ENCODE measurements at regions not wholly inside any gene's neighbourhood (a gene's known extent, or its start where the extent isn't known, plus 50 kb on each side); places are given as distances from the start of the nearest gene placed in this dataset.
A peak's percentile ranks its signal among the peaks of the same experiment; 100 is the strongest.

- no peak for DNase-seq
These were observed 903.1 kb downstream of the BCL11B start for GRCh38 chr14:98368916-98369315.

DNA sequence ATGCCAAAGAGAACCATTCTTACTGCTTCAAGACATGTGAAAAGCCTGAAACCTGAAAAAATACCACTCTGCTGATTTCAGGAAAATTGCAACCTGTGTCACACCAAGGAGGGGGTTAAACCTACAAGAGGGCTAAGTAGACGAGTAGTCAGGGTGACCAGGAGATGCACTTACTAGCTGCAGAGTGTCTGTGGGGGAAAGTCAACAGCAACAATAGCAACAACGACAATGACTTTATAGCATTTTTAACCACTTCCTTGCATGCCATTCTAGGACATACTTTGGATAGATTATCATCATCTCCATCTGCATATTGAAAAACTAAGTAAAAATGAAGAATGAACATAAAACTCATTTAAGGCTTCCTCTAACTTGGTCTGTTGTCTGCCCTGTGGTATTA is 902.7 kb downstream of the BCL11B start:
- DNase-seq, result no peak

GRCh38 chr14:98370352-98370751 is 901.6 kb downstream of the BCL11B start:
- DNase-seq, result no peak

- DNase-seq, result no peak
These were observed 900.9 kb downstream of the BCL11B start for GRCh38 chr14:98371141-98371540.

GRCh38 chr14:98374136-98374535 is 897.9 kb downstream of the BCL11B start:
- DNase-seq, result peak; percentile 53

GRCh38 chr14:98375566-98375965 is 896.4 kb downstream of the BCL11B start:
- DNase-seq, result no peak

- no peak for DNase-seq
These were observed 892.2 kb downstream of the BCL11B start for GRCh38 chr14:98379830-98380229.

GRCh38 chr14:98382662-98383061 is 889.3 kb downstream of the BCL11B start:
- DNase-seq, result no peak

DNA sequence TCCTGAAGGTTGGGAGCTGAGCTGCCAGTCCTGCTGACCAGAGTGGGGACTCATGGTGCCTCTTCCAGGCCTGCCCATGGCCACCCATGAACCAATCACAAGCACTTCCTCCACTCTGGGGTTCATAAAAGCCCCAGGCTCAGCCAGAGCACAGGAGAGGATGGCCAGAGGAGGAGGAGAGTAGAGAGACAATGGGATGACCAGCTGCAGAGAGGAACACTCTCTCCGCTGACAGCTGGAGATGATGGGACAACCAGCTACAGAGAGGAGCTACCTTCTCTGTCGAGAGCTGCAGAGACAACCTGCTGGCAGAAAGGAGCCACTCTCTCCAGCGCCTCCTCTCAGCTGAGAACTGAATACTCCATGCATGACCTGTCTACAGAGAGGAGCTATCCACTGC is 886.1 kb downstream of the BCL11B start:
- no peak for DNase-seq

- DNase-seq, result no peak
These were observed 880.9 kb downstream of the BCL11B start for GRCh38 chr14:98391061-98391460.

DNA sequence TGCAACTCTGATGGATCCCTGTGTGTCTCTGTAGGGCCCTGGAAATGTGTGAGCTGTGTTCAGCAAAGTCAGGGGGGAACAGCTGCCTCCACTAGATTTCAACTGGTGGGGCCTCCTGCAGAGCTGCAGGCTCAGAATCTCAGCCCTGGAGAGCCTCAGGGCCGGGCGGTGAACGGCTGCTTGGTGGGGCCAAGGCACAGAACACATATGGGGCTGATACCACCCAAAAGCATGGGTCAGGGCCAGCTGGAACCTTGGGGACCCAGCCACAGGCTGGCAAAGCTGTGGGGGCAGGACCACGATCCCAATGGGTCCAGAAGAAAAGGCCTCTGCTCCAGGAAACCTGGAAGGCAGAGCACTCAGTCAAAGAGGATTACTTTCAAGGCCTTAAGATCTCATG is 878.5 kb downstream of the BCL11B start:
- no peak for DNase-seq

DNA sequence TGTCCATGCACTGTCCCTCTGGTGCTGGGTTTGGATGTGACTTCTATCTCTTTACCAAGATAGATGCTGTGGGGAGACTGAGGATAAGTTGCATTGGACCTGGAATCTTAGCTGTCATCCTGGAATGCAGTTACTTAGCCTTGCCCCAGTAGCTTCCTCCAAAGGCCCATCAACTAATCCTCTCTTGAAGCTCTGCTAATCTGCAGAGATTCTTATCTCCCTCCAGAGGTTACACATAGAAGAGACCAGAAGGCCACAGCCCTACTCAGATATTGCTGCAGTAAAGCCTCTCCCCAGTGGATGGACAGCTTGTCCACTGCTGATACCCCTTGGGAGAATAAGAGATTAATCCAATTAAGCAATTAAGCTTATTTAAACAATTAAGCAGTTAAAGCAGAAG is 867.2 kb downstream of the BCL11B start:
- no peak for DNase-seq

DNA sequence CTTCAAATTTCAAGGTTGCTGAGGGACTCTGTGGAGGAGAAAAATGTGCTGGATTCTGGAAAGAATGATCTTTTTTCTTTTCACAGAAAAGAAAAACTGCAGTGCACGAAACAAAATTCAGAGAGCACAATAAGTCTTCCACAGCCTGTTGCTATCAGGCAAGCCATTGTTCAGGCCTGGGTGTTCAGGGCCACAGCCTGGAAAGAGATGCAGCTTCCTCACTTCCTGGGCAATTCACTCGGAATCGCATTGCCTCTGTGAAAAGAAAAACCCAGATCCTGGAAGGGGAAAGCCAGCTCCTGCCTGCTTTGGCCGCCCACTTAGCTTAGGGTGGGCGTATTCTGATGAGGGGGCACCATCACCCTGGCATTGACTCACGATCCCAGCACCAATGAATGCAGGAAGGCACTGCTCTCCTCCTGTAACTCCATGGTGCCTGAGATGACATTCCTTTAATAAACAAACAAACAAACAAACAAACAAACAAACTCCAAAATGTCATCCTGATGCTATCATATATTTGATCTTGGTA is 863.9 kb downstream of the BCL11B start:
- no peak for DNase-seq

DNA sequence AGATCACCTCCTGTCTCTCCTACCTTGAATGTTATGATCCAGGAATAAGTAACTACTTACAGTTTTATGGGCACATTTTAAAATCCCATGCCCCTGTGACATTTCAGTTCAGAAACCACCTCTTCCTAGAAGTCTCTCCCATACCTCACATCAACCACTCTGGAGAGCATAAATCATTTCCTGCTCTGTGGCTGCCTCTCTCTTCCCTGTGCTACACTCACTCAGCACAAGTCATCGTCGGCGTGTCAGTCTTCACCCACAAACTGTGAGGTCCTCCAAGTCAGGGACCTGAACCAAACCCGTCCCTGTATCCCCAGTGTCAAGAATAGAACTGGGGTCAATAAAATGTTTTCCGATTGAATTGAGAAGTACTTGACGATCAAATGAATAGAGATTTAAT is 863.3 kb downstream of the BCL11B start:
- no peak for DNase-seq

DNA sequence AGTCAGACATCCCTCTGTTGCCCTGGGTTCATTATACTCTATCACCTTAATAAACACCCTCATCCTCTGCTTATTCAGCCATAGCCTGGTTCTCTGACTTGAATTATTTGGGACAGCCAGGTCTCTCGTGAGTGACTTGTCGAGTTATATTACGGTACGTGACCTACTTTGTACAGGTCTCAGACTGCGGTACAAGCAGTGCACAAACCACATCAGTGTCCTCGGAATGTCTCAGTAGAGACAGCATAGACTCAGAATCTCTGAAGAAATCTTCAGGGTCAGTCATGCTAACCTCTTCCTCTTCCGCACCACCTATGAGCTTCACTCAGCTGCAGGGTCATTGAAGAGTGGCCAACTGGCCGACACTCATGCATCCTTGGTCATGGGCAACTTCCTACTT is 860.8 kb downstream of the BCL11B start:
- DNase-seq, result no peak

DNA sequence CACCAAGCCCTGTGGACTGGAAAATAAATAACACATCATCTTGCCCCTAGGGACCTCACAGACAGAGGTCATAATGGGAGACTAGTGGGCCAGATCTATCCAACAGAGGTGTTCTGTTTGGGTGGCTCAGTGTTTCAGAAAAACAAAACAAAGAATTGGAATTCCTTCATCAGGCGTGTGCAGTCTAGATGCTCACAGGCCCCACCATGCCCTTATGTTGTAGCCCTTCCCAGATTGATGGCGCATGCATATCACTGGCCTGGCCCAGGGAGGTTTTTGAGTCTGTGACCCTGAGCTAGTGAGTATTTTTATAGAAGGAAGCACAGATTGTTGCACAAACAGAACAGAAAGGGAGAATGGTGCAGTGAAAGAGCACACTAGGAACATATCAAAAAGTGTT is 859.6 kb downstream of the BCL11B start:
- DNase-seq, result no peak

DNA sequence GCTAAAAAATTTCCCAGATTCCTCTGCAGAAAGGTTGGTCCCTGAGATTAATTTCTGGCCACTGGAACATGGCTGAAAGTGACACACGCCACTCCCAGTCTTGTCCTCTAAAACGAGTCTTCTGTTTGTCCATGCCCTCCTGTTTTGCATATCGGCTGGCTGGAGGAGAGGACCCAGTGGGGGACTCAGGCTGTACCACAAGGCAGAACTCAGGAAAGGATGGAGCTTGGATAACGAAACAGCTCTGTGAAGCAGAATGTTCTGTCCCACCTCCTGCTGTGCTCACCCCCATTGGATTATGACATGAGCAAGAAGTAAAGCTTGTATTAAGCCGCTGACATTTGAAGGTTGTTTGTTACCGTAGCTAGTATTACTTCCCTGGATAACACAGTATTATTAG is 856.2 kb downstream of the BCL11B start:
- no peak for DNase-seq

DNA sequence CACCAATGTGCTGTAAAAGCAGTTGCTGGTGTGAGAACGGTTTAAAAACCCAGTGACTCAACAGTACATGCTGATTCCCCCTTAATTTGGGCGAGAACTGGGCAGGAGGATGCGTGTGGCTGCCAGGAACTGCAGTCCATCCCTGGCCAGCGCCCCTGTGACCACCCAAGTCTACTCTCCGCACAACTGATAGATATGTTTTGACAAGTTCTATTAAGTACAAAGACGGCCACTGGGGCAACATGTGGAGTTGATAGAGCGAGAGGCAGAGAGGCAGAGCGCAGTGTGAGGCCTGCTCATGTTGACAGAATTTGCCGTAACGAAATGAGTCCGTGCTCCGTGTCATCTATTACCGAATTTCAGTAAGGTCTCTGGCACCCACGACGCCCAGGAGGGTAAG is 855.0 kb downstream of the BCL11B start:
- no peak for DNase-seq

GRCh38 chr14:98428483-98428994 is 843.5 kb downstream of the BCL11B start:
- no peak for DNase-seq

GRCh38 chr14:98433436-98433835 is 838.6 kb downstream of the BCL11B start:
- no peak for DNase-seq

DNA sequence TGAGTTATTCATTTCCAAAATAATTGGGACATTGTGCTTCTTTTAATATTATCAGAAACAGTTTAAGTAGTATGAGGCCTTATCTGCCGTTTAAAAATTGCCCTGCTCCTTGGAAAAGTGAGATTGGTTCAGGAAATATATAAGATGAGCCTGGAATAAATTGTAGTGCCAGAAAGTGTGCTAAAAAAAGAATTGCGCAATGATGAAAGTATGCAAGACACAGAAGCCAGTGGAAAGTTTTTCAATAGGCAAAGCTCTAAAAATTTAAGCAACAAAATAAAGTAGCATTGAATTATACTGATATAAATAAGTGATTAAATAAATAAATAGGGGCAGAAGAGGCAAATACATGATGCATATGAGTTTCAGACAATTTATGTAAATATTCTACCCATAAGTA is 834.9 kb downstream of the BCL11B start:
- DNase-seq, result no peak

DNA sequence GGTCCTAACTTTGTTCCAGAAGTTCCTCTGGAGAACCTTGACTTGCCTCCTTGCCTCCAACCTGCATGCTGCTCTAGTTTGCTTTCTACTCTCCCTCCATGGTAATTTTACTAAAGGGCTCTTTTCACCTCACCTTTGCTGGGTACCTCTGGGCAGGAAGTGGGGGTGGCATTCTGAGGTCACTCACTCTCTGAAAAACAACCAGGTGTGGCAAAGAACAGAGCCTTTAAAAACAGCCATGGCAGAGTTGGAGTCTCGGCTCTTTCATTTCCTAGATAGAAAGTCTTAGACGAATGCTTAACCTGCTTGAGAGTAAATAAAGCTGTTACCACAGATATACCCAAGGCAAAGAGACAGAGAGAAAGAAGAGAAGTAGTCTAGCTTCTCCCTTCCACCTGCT is 827.9 kb downstream of the BCL11B start:
- no peak for DNase-seq

DNA sequence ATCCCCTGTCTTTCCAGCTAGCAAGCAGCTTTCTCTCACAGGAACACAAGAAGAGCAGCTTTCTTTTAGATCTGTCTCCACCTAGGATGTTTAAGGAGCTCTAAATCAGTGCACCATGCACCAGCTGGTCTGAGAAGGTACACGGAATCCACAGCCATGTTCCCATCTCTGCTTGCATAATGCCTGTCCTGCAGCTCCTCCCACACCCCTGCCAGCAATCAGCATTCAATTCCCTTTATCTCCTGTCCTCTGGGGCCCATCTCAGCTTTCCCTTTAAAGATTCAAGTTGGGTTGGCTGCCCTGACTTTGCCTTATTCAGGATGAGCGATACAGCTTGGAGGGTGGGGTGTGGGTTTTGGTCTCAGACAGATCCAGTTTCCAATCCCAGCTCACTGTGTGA is 826.3 kb downstream of the BCL11B start:
- DNase-seq, result no peak

- DNase-seq, result no peak
These were observed 825.5 kb downstream of the BCL11B start for GRCh38 chr14:98446508-98446907.

DNA sequence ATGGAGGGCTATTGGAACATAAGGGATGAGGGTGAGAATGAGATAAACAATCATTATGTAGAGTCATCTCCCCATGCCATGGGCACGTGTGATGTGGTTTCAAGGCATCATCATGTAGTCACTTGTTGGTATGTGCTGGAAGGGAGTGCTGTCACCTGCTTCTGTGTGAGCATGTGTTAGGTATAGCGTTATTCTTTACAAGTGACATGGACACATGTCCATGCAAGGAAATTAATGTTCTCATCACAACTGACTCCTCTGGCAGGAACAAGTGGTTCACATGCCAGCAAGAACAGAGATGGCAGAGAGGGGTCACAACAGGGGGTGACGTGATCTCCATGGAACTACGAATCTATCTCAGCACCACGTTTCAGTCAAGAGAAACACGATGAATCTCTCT is 815.8 kb downstream of the BCL11B start:
- no peak for DNase-seq

DNA sequence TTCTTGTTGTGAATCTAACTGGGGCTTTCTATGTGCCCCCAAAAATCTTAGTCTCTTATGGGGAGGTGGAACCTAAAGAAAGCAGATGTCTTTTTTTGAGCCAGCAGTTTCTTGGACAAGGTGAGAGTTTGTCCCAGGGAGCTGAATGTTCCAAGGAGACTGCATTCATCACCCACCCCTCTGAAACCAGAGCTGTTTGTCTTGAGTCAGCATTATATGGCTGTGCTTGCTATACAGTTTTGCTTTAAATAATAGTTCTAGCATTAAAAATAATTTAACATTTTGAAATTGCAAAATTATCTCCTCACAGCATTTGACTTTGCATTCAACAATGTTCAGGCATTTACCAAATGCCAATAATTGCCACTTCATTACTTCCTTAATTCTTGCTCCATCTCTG is 813.3 kb downstream of the BCL11B start:
- no peak for DNase-seq
